Activated naive CD8-positive, alpha-beta T cell treated with anti-CD3 and anti-CD28 coated beads for 36 hours (primary cell): ENCODE measurements at regions not wholly inside any gene's neighbourhood (a gene's known extent, or its start where the extent isn't known, plus 50 kb on each side); places are given as distances from the start of the nearest gene placed in this dataset.

Source experiments
- DNase-seq: peaks from one replicate; pipeline ENCODE4 v3.0.0; 2021
- H3K27ac Mint-ChIP-seq: one replicate; pipeline ENCODE4 v1.8.0; 2022; ENCODE audit warnings: mild to moderate bottlenecking, moderate library complexity, mixed read lengths
- H3K27me3 Mint-ChIP-seq: one replicate; pipeline ENCODE4 v1.8.0; 2022; ENCODE audit warnings: mild to moderate bottlenecking, mixed read lengths
- H3K36me3 Mint-ChIP-seq: one replicate; pipeline ENCODE4 v1.8.0; 2021; ENCODE audit warnings: mild to moderate bottlenecking, mixed read lengths
- H3K4me1 Mint-ChIP-seq: one replicate; pipeline ENCODE4 v1.8.0; 2021; ENCODE audit warnings: mixed read lengths
- H3K4me3 Mint-ChIP-seq: one replicate; pipeline ENCODE4 v1.8.0; 2022; ENCODE audit warnings: mild to moderate bottlenecking, moderate library complexity, mixed read lengths
- H3K9me3 Mint-ChIP-seq: one replicate; pipeline ENCODE4 v1.8.0; 2022; ENCODE audit warnings: mixed read lengths

GRCh38 chr4:63922146-63922545 lies 487.1 kb downstream of the TECRL start:
- no peak overlapping the region for H3K4me3 Mint-ChIP-seq
- peaks cover 1% of the 10 kb centered on the region for H3K9me3 Mint-ChIP-seq
- no peaks in the 10 kb centered on the region for H3K36me3 Mint-ChIP-seq
- H3K27ac Mint-ChIP-seq = no peak overlapping the region
- DNase-seq = no peak
- no peaks in the 10 kb centered on the region for H3K27me3 Mint-ChIP-seq
- H3K4me1 Mint-ChIP-seq = no peaks in the 10 kb centered on the region

- DNase-seq = no peak
- Mint-ChIP-seq H3K27ac (no peak overlapping the region), H3K36me3 (no peaks in the 10 kb centered on the region), H3K4me3 (no peak overlapping the region), H3K4me1 (no peaks in the 10 kb centered on the region), H3K9me3 (peaks cover 2% of the 10 kb centered on the region), H3K27me3 (no peaks in the 10 kb centered on the region)
Measured at GRCh38 chr4:63921561-63921960, 487.7 kb downstream of the TECRL start.

GRCh38 chr4:63919636-63920365 lies 489.4 kb downstream of the TECRL start:
- no peak for DNase-seq
- no peaks in the 10 kb centered on the region for H3K27me3 Mint-ChIP-seq
- H3K27ac Mint-ChIP-seq = no peak overlapping the region
- no peaks in the 10 kb centered on the region for H3K36me3 Mint-ChIP-seq
- peaks cover 2% of the 10 kb centered on the region for H3K9me3 Mint-ChIP-seq
- no peaks in the 10 kb centered on the region for H3K4me1 Mint-ChIP-seq
- no peak overlapping the region for H3K4me3 Mint-ChIP-seq

- H3K9me3 Mint-ChIP-seq = peaks cover 1% of the 10 kb centered on the region
- no peak for DNase-seq
- no peaks in the 10 kb centered on the region for H3K4me1 Mint-ChIP-seq
- H3K36me3 Mint-ChIP-seq = no peaks in the 10 kb centered on the region
- no peak overlapping the region for H3K27ac Mint-ChIP-seq
- no peak overlapping the region for H3K4me3 Mint-ChIP-seq
- no peaks in the 10 kb centered on the region for H3K27me3 Mint-ChIP-seq
Measured at GRCh38 chr4:63906660-63907183, 502.5 kb downstream of the TECRL start.

- no peak for DNase-seq
- H3K4me1 Mint-ChIP-seq = no peaks in the 10 kb centered on the region
- H3K4me3 Mint-ChIP-seq = no peak overlapping the region
- no peaks in the 10 kb centered on the region for H3K36me3 Mint-ChIP-seq
- H3K27me3 Mint-ChIP-seq = no peaks in the 10 kb centered on the region
- H3K9me3 Mint-ChIP-seq = peaks cover 1% of the 10 kb centered on the region
- H3K27ac Mint-ChIP-seq = no peak overlapping the region
Measured at GRCh38 chr4:63904201-63904600, 505.0 kb downstream of the TECRL start.

GRCh38 chr4:63901304-63901703 lies 507.9 kb downstream of the TECRL start:
- no peak overlapping the region for H3K4me3 Mint-ChIP-seq
- no peak overlapping the region for H3K27ac Mint-ChIP-seq
- no peaks in the 10 kb centered on the region for H3K27me3 Mint-ChIP-seq
- H3K9me3 Mint-ChIP-seq = peaks cover 1% of the 10 kb centered on the region
- H3K4me1 Mint-ChIP-seq = no peaks in the 10 kb centered on the region
- no peaks in the 10 kb centered on the region for H3K36me3 Mint-ChIP-seq
- DNase-seq = no peak

GRCh38 chr4:63898961-63899360 lies 510.3 kb downstream of the TECRL start:
- no peaks in the 10 kb centered on the region for H3K4me1 Mint-ChIP-seq
- no peaks in the 10 kb centered on the region for H3K27me3 Mint-ChIP-seq

GRCh38 chr4:63894161-63894560 lies 515.1 kb downstream of the TECRL start:
- Mint-ChIP-seq H3K27me3 (no peaks in the 10 kb centered on the region), H3K4me3 (no peak overlapping the region), H3K36me3 (no peaks in the 10 kb centered on the region), H3K9me3 (peaks cover 7% of the 10 kb centered on the region), H3K4me1 (no peaks in the 10 kb centered on the region), H3K27ac (no peak overlapping the region)
- no peak for DNase-seq

More at GRCh38 chr4:63898961-63899360, 510.3 kb downstream of the TECRL start:
- Mint-ChIP-seq H3K27ac (no peak overlapping the region), H3K4me3 (no peak overlapping the region), H3K36me3 (no peaks in the 10 kb centered on the region), H3K9me3 (peaks cover 4% of the 10 kb centered on the region)
- DNase-seq = no peak

- Mint-ChIP-seq H3K27me3 (no peaks in the 10 kb centered on the region), H3K4me3 (no peak overlapping the region), H3K36me3 (no peaks in the 10 kb centered on the region), H3K27ac (no peak overlapping the region), H3K4me1 (no peaks in the 10 kb centered on the region), H3K9me3 (peaks cover 4% of the 10 kb centered on the region)
- DNase-seq = no peak
Measured at GRCh38 chr4:63869370-63869769, 539.9 kb downstream of the TECRL start.

GRCh38 chr4:63851496-63851895 lies 557.8 kb downstream of the TECRL start:
- DNase-seq = no peak
- Mint-ChIP-seq H3K27me3 (no peaks in the 10 kb centered on the region), H3K4me1 (no peaks in the 10 kb centered on the region), H3K9me3 (no peaks in the 10 kb centered on the region), H3K27ac (no peak overlapping the region), H3K36me3 (no peaks in the 10 kb centered on the region), H3K4me3 (no peak overlapping the region)

- peaks cover 6% of the 10 kb centered on the region for H3K9me3 Mint-ChIP-seq
- H3K27ac Mint-ChIP-seq = no peak overlapping the region
- no peaks in the 10 kb centered on the region for H3K4me1 Mint-ChIP-seq
- H3K36me3 Mint-ChIP-seq = no peaks in the 10 kb centered on the region
- no peak for DNase-seq
- H3K27me3 Mint-ChIP-seq = no peaks in the 10 kb centered on the region
- no peak overlapping the region for H3K4me3 Mint-ChIP-seq
Measured at GRCh38 chr4:63841266-63841665, 568.0 kb downstream of the TECRL start.

GRCh38 chr4:63831590-63832155 lies 577.6 kb downstream of the TECRL start:
- no peak overlapping the region for H3K4me3 Mint-ChIP-seq
- H3K9me3 Mint-ChIP-seq = peaks cover 10% of the 10 kb centered on the region
- no peak for DNase-seq
- no peaks in the 10 kb centered on the region for H3K36me3 Mint-ChIP-seq
- H3K27me3 Mint-ChIP-seq = no peaks in the 10 kb centered on the region
- H3K27ac Mint-ChIP-seq = no peak overlapping the region
- H3K4me1 Mint-ChIP-seq = no peaks in the 10 kb centered on the region

- Mint-ChIP-seq H3K36me3 (no peaks in the 10 kb centered on the region), H3K4me1 (no peaks in the 10 kb centered on the region), H3K9me3 (peaks cover 9% of the 10 kb centered on the region), H3K4me3 (no peak overlapping the region), H3K27ac (no peak overlapping the region), H3K27me3 (no peaks in the 10 kb centered on the region)
- no peak for DNase-seq
Measured at GRCh38 chr4:63817196-63817865, 591.9 kb downstream of the TECRL start.

GRCh38 chr4:63814171-63814964 lies 594.9 kb downstream of the TECRL start:
- H3K27me3 Mint-ChIP-seq = no peaks in the 10 kb centered on the region
- H3K27ac Mint-ChIP-seq = no peak overlapping the region
- no peak for DNase-seq
- no peaks in the 10 kb centered on the region for H3K4me1 Mint-ChIP-seq
- H3K9me3 Mint-ChIP-seq = peaks cover 15% of the 10 kb centered on the region
- H3K36me3 Mint-ChIP-seq = no peaks in the 10 kb centered on the region
- no peak overlapping the region for H3K4me3 Mint-ChIP-seq

GRCh38 chr4:63799166-63799565 lies 610.1 kb downstream of the TECRL start:
- H3K4me1 Mint-ChIP-seq = no peaks in the 10 kb centered on the region
- H3K4me3 Mint-ChIP-seq = no peak overlapping the region

More at GRCh38 chr4:63799166-63799565, 610.1 kb downstream of the TECRL start:
- no peaks in the 10 kb centered on the region for H3K27me3 Mint-ChIP-seq
- H3K27ac Mint-ChIP-seq = no peak overlapping the region
- H3K36me3 Mint-ChIP-seq = no peaks in the 10 kb centered on the region
- DNase-seq = no peak
- peaks cover 2% of the 10 kb centered on the region for H3K9me3 Mint-ChIP-seq
